Testis (tissue), 2 donors: ENCODE measurements at regions not wholly inside any gene's neighbourhood (a gene's known extent, or its start where the extent isn't known, plus 50 kb on each side); places are given as distances from the start of the nearest gene placed in this dataset.

Source experiments
- CTCF ChIP-seq, 3 experiments: fragments of 450-650 bp in 2 of 3; fragments of 200-600 bp in 1 of 3; sonication (generic) in 1 of 3; IDR thresholded peaks; one replicate each; pipeline ENCODE4 v1.5.1; 2016 to 2019; ENCODE audit warnings: antibody characterized with exemption in 3 of 3, mild to moderate bottlenecking in 2 of 3, moderate library complexity in 1 of 3
- POLR2A ChIP-seq: fragments of 450-650 bp; IDR thresholded peaks from one replicate; pipeline ENCODE4 v1.6.1; 2017; ENCODE audit warnings: antibody characterized with exemption, mild to moderate bottlenecking, moderate library complexity

GRCh38 chr12:17652436-17652835, 437.6 kb downstream of the RERGL start:
- no peak for TF ChIP-seq CTCF (IDR thresholded peaks at IDR 0.05)
- no peak for TF ChIP-seq POLR2A
